OCI-LY7 (cell line): ENCODE measurements at regions not wholly inside any gene's neighbourhood (a gene's known extent, or its start where the extent isn't known, plus 50 kb on each side); places are given as distances from the start of the nearest gene placed in this dataset.

ENCODE experiments used
- BruUV-seq: library from RNA; stranded (reverse); fragments of 400-500 nt; replicated peaks from 2 replicates; lab custom pipeline; 2021; lab: Mats Ljungman, UMichigan
- CTCF ChIA-PET: fragments of 300-600 bp; sonication (Branson Sonifier 250); formaldehyde crosslinking; loops from one replicate; lab custom pipeline; 2022; ENCODE audit warnings: antibody characterized with exemption; ENCODE audit not compliant: unreplicated experiment; lab: Charles Lee
- POLR2A ChIA-PET: fragments of 300-600 bp; sonication (Branson Sonifier 250); formaldehyde crosslinking; loops from one replicate; lab custom pipeline; 2022; ENCODE audit warnings: antibody characterized with exemption; lab: Charles Lee
- DNase-seq: peaks from one replicate; pipeline ENCODE4 v3.0.0-alpha.2; 2015; ENCODE audit warnings: low spot score
- H2AFZ ChIP-seq: fragments of 200-600 bp; sonication (generic), shearing (Covaris generic); 2 replicates; pipeline ENCODE4 v1.6.1; 2014; ENCODE audit warnings: mild to moderate bottlenecking, antibody characterized with exemption, low read length, moderate library complexity
- H3K27ac ChIP-seq: fragments of 200-600 bp; sonication (generic); 2 replicates; pipeline ENCODE4 v1.5.1; 2014; ENCODE audit warnings: mixed run types, low read depth, mild to moderate bottlenecking, moderate library complexity, low read length, inconsistent platforms; ENCODE audit not compliant: poor library complexity, severe bottlenecking
- H3K36me3 ChIP-seq: fragments of 200-600 bp; sonication (generic); 2 replicates; pipeline ENCODE4 v1.6.1; 2014; ENCODE audit warnings: mild to moderate bottlenecking, antibody characterized with exemption, low read length, moderate library complexity, mixed read lengths; ENCODE audit not compliant: insufficient read depth
- H3K4me1 ChIP-seq: fragments of 200-600 bp; sonication (generic); 2 replicates; pipeline ENCODE4 v1.5.1; 2014; ENCODE audit warnings: mild to moderate bottlenecking, low read length; ENCODE audit not compliant: insufficient read depth, poor library complexity, severe bottlenecking
- H3K4me2 ChIP-seq: fragments of 200-600 bp; sonication (generic); 2 replicates; pipeline ENCODE4 v1.6.1; 2014; ENCODE audit warnings: mild to moderate bottlenecking, low read length
- H3K4me3 ChIP-seq: fragments of 200-600 bp; sonication (generic); 2 replicates; pipeline ENCODE4 v1.5.1; 2014; ENCODE audit warnings: mild to moderate bottlenecking, low read depth, low read length; ENCODE audit not compliant: poor library complexity, severe bottlenecking
- H3K79me2 ChIP-seq: fragments of 200-600 bp; sonication (generic); 2 replicates; pipeline ENCODE4 v1.6.1; 2016; ENCODE audit warnings: low read depth, mild to moderate bottlenecking, low read length, moderate library complexity, mixed read lengths; ENCODE audit not compliant: insufficient read depth
- H3K9me2 ChIP-seq: fragments of 200-600 bp; sonication (generic); 2 replicates; pipeline ENCODE4 v1.6.1; 2016; ENCODE audit warnings: mild to moderate bottlenecking, low read length, mixed read lengths; ENCODE audit not compliant: insufficient read depth
- H3K9me3 ChIP-seq: fragments of 200-600 bp; sonication (generic); 2 replicates; pipeline ENCODE4 v1.6.1; 2014; ENCODE audit warnings: mild to moderate bottlenecking, mixed run types, low read length, mixed read lengths
- H4K20me1 ChIP-seq: fragments of 200-600 bp; sonication (generic); 2 replicates; pipeline ENCODE4 v1.6.1; 2014; ENCODE audit warnings: mild to moderate bottlenecking, antibody characterized with exemption, low read length, moderate library complexity, mixed read lengths; ENCODE audit not compliant: insufficient read depth
- EZH2phosphoT487 ChIP-seq: fragments of 200-600 bp; sonication (generic); IDR thresholded peaks from 2 replicates; pipeline ENCODE4 v1.6.1; 2018; ENCODE audit warnings: low read depth, borderline replicate concordance, mild to moderate bottlenecking, mixed run types, antibody characterized with exemption, low read length, moderate library complexity, mixed read lengths
- intact Hi-C: fragments of 100-400 bp; cut with micrococcal nuclease; formaldehyde crosslinking; loops from one replicate; pipeline ENCODE4 v1.10.0; 2022; ENCODE audit not compliant: unreplicated experiment
- TF ChIP-seq, protein P1 (sequence below): fragments of 200-600 bp; sonication (generic); conservative IDR thresholded peaks from 2 replicates; pipeline ENCODE4 v1.5.1; 2014; ENCODE audit warnings: mild to moderate bottlenecking, antibody characterized with exemption, low read length, moderate library complexity, mixed read lengths

DNA sequence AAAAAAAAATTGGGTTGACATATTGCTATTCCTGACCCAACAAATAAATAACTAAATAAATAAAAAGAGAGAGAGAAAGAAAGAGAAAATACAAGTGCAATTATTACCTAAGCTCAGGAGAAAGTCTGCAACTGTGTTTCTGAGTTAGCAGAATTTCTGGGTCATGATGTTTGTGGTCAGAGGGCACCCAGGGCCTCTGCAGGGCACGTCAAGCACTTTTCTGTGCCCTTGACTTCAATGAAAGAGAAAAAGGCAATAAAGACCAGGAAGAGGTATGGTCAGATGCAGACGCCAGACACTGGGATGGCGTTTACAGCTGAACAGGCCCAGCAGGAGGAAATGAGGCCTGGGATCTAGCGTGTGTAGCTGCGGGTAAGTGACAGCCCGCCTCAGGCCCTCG is 160.9 kb upstream of the GDF10 start:
- ChIA-PET POLR2A (no interaction called here), CTCF (no interaction called here)
- H3K4me2 ChIP-seq: no peak overlapping the region
- H3K36me3 ChIP-seq: no peaks in the 10 kb centered on the region
- no peak for TF ChIP-seq EZH2phosphoT487
- TF ChIP-seq, protein P1, sequence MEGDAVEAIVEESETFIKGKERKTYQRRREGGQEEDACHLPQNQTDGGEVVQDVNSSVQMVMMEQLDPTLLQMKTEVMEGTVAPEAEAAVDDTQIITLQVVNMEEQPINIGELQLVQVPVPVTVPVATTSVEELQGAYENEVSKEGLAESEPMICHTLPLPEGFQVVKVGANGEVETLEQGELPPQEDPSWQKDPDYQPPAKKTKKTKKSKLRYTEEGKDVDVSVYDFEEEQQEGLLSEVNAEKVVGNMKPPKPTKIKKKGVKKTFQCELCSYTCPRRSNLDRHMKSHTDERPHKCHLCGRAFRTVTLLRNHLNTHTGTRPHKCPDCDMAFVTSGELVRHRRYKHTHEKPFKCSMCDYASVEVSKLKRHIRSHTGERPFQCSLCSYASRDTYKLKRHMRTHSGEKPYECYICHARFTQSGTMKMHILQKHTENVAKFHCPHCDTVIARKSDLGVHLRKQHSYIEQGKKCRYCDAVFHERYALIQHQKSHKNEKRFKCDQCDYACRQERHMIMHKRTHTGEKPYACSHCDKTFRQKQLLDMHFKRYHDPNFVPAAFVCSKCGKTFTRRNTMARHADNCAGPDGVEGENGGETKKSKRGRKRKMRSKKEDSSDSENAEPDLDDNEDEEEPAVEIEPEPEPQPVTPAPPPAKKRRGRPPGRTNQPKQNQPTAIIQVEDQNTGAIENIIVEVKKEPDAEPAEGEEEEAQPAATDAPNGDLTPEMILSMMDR: no peak
- no peaks in the 10 kb centered on the region for H3K9me2 ChIP-seq
- H4K20me1 ChIP-seq: no peaks in the 10 kb centered on the region
- BruUV-seq: no TSS peak
- H3K27ac ChIP-seq: no peak overlapping the region
- intact Hi-C loops: no loop called here
- H3K4me3 ChIP-seq: no peak overlapping the region
- no peak for DNase-seq
- H3K9me3 ChIP-seq: no peaks in the 10 kb centered on the region
- no peaks in the 10 kb centered on the region for H3K4me1 ChIP-seq
- no peaks in the 10 kb centered on the region for H3K79me2 ChIP-seq
- no peak overlapping the region for H2AFZ ChIP-seq

DNA sequence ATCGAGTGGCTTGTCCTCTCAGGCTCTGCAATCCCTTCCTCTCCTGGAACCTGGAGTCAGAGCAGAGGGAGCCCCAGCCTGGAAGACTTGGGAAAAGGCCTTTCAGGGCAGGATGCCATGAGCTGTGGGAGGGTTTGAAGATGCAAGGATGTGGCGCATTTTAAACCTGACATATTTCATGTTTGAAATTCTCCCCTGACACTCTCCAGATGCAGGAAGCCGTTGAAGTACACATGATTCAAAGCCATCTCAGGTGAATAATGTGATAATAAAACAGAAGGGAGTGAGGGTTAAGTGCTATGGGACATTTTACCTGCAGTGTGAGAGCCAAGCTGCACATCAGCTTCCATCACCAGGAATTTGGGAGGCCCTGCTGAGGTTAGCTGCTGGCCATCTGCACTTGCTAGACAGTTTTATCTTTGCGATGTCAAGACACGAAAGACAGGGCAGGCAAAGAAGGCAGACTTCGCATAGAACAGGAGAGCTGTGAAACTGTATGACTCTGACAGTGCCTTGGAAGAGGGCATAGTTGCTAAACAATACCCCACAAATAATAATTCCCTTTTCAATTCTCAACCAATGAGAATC is 159.1 kb upstream of the GDF10 start:
- ChIA-PET POLR2A (no interaction called here), CTCF (no interaction called here)
- Histone ChIP-seq H3K4me2 (no peak overlapping the region), H3K4me3 (no peak overlapping the region), H3K79me2 (no peaks in the 10 kb centered on the region), H2AFZ (no peak overlapping the region), H3K9me2 (no peaks in the 10 kb centered on the region), H3K9me3 (no peaks in the 10 kb centered on the region), H3K4me1 (no peaks in the 10 kb centered on the region), H4K20me1 (no peaks in the 10 kb centered on the region), H3K36me3 (no peaks in the 10 kb centered on the region), H3K27ac (no peak overlapping the region)
- TF ChIP-seq, protein P1: no peak
- no peak for TF ChIP-seq EZH2phosphoT487
- intact Hi-C loops: no loop called here
- no TSS peak for BruUV-seq
- DNase-seq: no peak

DNA sequence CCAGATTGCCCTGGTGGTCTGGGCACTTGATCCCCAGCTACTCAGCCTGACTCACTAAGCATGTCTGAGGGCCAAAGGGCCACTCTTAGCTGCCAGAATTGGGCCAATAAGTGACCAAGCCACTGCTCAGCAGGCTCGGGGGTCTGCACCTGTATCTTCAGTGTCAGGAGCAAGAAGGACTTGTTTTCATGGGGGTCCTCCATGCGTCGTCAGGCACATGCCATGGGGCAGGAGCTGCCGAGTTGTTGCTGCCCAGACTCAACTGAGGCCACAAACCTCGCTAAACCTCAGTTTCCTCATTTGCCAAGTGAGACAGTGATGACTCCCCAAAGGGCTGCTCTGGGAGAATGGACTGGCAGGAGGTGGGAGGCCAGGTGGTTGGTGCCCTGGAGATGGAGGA is 158.6 kb upstream of the GDF10 start:
- Histone ChIP-seq H3K27ac (no peak overlapping the region), H3K4me1 (no peaks in the 10 kb centered on the region), H3K4me2 (no peak overlapping the region), H3K79me2 (no peaks in the 10 kb centered on the region), H3K36me3 (no peaks in the 10 kb centered on the region), H3K9me3 (no peaks in the 10 kb centered on the region), H2AFZ (no peak overlapping the region), H4K20me1 (no peaks in the 10 kb centered on the region), H3K4me3 (no peak overlapping the region), H3K9me2 (no peaks in the 10 kb centered on the region)
- no peak for TF ChIP-seq EZH2phosphoT487
- TF ChIP-seq, protein P1: no peak
- BruUV-seq: no TSS peak
- DNase-seq: no peak
- intact Hi-C loops: no loop called here
- CTCF ChIA-PET: no interaction called here
- POLR2A ChIA-PET: no interaction called here
